Peyer's patch (tissue), 4 donors: ENCODE measurements at regions not wholly inside any gene's neighbourhood (a gene's known extent, or its start where the extent isn't known, plus 50 kb on each side); places are given as distances from the start of the nearest gene placed in this dataset.

ENCODE experiments used
- CTCF ChIP-seq, 6 experiments: fragments of 450-650 bp in 4 of 6; fragments of 200-600 bp in 2 of 6; sonication (generic) in 1 of 6; IDR thresholded peaks; one replicate each; pipeline ENCODE4 v1.5.1; 2017 to 2019; ENCODE audit warnings: antibody characterized with exemption in 6 of 6, mild to moderate bottlenecking in 3 of 6, moderate library complexity in 1 of 6
- POLR2A ChIP-seq, 2 donors: fragments of 450-650 bp; IDR thresholded peaks; one replicate each; pipeline ENCODE4 v1.5.1; 2017; ENCODE audit warnings: antibody characterized with exemption in 2 of 2, mild to moderate bottlenecking in 2 of 2, moderate library complexity in 2 of 2

DNA sequence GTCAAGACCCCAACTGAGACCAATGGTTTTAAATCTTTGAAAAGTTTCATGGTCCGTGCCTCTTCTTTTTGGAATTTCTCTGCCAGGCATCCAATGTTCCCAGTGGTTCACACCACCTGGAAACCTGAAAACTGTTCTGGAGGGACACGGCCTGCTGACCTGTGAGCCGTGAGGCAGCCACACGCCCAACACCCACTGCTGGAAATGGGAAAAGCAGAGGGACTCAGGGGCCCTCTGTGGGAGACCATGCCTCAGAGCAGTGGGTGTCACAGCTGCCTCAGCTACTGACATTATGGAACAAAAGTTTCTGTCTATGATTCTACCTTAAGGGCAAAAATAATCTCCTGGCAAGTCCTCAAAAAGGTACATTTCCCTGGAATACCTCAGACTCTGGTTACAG lies 70.4 kb upstream of the VIPR2 start:
- TF ChIP-seq CTCF (IDR thresholded peaks at IDR 0.05) (no peak), POLR2A (IDR thresholded peaks at IDR 0.05) (no peak)
